Smooth muscle cell (in vitro differentiated cells): ENCODE measurements at regions not wholly inside any gene's neighbourhood (a gene's known extent, or its start where the extent isn't known, plus 50 kb on each side); places are given as distances from the start of the nearest gene placed in this dataset.

Source experiments
- DNase-seq: peaks from one replicate; lab custom pipeline; 2025; ENCODE audit not compliant: unreplicated experiment; lab: John Stamatoyannopoulos, UW
- H2AFZ ChIP-seq: fragments of 200-600 bp; sonication (generic); 2 replicates; pipeline ENCODE4 v1.6.0; 2016; ENCODE audit warnings: antibody characterized with exemption, low read depth, mild to moderate bottlenecking
- H3F3A ChIP-seq: fragments of 200-600 bp; sonication (generic); 2 replicates; pipeline ENCODE4 v1.6.0; 2017; ENCODE audit warnings: antibody characterized with exemption, low read depth
- H3K27ac ChIP-seq: fragments of 200-600 bp; sonication (generic); 2 replicates; pipeline ENCODE4 v1.5.1; 2016; ENCODE audit warnings: low read depth, mild to moderate bottlenecking
- H3K27me3 ChIP-seq: fragments of 200-600 bp; sonication (generic); 2 replicates; pipeline ENCODE4 v1.6.1; 2016; ENCODE audit warnings: low read depth, mild to moderate bottlenecking
- H3K36me3 ChIP-seq: fragments of 200-600 bp; sonication (generic); 2 replicates; pipeline ENCODE4 v1.5.1; 2016; ENCODE audit warnings: low read depth
- H3K4me1 ChIP-seq: fragments of 200-600 bp; sonication (generic); 2 replicates; pipeline ENCODE4 v1.5.1; 2016; ENCODE audit warnings: low read depth
- H3K4me2 ChIP-seq: fragments of 200-600 bp; sonication (generic); 2 replicates; pipeline ENCODE4 v1.6.0; 2016; ENCODE audit warnings: mild to moderate bottlenecking
- H3K4me3 ChIP-seq: fragments of 200-600 bp; sonication (generic); 2 replicates; pipeline ENCODE4 v1.5.1; 2016; ENCODE audit warnings: mild to moderate bottlenecking
- H3K79me2 ChIP-seq: fragments of 200-600 bp; sonication (generic); 2 replicates; pipeline ENCODE4 v1.6.0; 2016; ENCODE audit warnings: low read depth, mild to moderate bottlenecking
- H3K9ac ChIP-seq: fragments of 200-600 bp; sonication (generic); 2 replicates; pipeline ENCODE4 v1.6.0; 2016; ENCODE audit warnings: low read depth
- H3K9me3 ChIP-seq: fragments of 200-600 bp; sonication (generic); replicated peaks from 2 replicates; pipeline ENCODE4 v1.5.1; 2016; ENCODE audit warnings: low read depth
- H4K20me1 ChIP-seq: fragments of 200-600 bp; sonication (generic); 2 replicates; pipeline ENCODE4 v1.6.0; 2016; ENCODE audit warnings: low read depth
- WGBS: methylation state at CpG from one replicate; pipeline ENCODE4 v1.1.7; 2016; ENCODE audit warnings: low lambda C conversion rate; 5-methylcytosine and 5-hydroxymethylcytosine counted together
- TF ChIP-seq, protein P1 (sequence below): fragments of 200-600 bp; sonication (generic); IDR thresholded peaks from 2 replicates; pipeline ENCODE4 v1.5.1; 2017; ENCODE audit warnings: borderline replicate concordance, mild to moderate bottlenecking, antibody characterized with exemption; ENCODE audit not compliant: insufficient read depth, poor library complexity, severe bottlenecking

- no peak overlapping the region for H2AFZ ChIP-seq
- no peaks in the 10 kb centered on the region for H3K9me3 ChIP-seq
- H3K27me3 ChIP-seq, result no peaks in the 10 kb centered on the region
- peaks cover 4% of the 10 kb centered on the region for H3K4me1 ChIP-seq
- TF ChIP-seq, protein P1, sequence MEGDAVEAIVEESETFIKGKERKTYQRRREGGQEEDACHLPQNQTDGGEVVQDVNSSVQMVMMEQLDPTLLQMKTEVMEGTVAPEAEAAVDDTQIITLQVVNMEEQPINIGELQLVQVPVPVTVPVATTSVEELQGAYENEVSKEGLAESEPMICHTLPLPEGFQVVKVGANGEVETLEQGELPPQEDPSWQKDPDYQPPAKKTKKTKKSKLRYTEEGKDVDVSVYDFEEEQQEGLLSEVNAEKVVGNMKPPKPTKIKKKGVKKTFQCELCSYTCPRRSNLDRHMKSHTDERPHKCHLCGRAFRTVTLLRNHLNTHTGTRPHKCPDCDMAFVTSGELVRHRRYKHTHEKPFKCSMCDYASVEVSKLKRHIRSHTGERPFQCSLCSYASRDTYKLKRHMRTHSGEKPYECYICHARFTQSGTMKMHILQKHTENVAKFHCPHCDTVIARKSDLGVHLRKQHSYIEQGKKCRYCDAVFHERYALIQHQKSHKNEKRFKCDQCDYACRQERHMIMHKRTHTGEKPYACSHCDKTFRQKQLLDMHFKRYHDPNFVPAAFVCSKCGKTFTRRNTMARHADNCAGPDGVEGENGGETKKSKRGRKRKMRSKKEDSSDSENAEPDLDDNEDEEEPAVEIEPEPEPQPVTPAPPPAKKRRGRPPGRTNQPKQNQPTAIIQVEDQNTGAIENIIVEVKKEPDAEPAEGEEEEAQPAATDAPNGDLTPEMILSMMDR, result no peak
- no peak overlapping the region for H3K27ac ChIP-seq
- no peaks in the 10 kb centered on the region for H4K20me1 ChIP-seq
- no peak for DNase-seq
- no peak overlapping the region for H3K9ac ChIP-seq
- H3F3A ChIP-seq, result no peaks in the 10 kb centered on the region
- no peaks in the 10 kb centered on the region for H3K79me2 ChIP-seq
- H3K36me3 ChIP-seq, result no peaks in the 10 kb centered on the region
- no peak overlapping the region for H3K4me3 ChIP-seq
- no peak overlapping the region for H3K4me2 ChIP-seq
Observed at GRCh38 chr3:147215660-147216059, 190.7 kb downstream of the ZIC4 start.

DNA sequence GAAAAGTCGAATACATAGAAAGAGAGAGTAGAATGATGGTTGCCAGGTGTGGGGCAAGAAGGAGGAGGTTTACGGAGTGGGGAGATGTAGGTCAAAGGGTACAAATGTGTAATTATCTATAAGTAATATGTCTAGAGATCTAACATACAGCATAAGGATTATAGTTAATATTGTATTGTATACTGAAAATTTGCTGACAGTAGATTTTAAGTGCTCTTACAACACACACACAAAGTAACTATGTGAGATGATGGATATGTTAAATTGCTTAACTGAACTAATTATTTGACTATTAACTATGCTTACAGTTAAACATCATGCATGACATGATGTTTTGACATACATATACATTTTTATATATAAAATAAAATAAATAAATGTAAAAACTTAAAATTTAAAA lies 192.7 kb downstream of the ZIC4 start:
- H3K4me1 ChIP-seq, result peaks cover under 1% of the 10 kb centered on the region
- no peak for DNase-seq
- H3K27ac ChIP-seq, result no peak overlapping the region
- H3K4me2 ChIP-seq, result no peak overlapping the region
- no peaks in the 10 kb centered on the region for H3K27me3 ChIP-seq
- no peaks in the 10 kb centered on the region for H3K79me2 ChIP-seq
- H3K36me3 ChIP-seq, result no peaks in the 10 kb centered on the region
- no peaks in the 10 kb centered on the region for H3K9me3 ChIP-seq
- no peaks in the 10 kb centered on the region for H4K20me1 ChIP-seq
- no peaks in the 10 kb centered on the region for H3F3A ChIP-seq
- no peak overlapping the region for H3K4me3 ChIP-seq
- H2AFZ ChIP-seq, result no peak overlapping the region
- TF ChIP-seq, protein P1, result no peak
- no peak overlapping the region for H3K9ac ChIP-seq
- 92% methylated on average over 2 of the region's 2 CpGs for WGBS

DNA sequence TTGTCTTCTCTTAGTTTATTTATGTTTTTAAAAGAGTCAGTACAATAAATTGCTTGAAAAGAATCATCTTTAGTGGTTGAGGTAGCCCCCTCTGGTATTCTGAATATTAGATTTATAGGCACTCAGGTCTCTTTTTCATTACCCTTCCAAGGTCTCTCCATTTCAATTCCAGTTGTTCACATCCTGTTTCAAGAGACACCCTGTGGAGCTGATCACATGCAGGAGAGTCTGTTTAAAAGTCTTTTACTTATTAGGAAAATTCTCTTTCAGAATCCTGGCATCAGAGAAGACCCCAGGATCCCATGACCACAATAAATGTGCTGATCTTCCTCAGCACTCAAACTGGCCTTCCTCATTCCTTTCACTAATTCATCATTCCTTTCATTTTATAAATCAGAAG lies 195.7 kb downstream of the ZIC4 start:
- H3K4me1 ChIP-seq, result no peaks in the 10 kb centered on the region
- no peaks in the 10 kb centered on the region for H3K79me2 ChIP-seq
- no peak overlapping the region for H2AFZ ChIP-seq
- no peak for DNase-seq
- H3K9me3 ChIP-seq, result no peaks in the 10 kb centered on the region
- H3K36me3 ChIP-seq, result no peaks in the 10 kb centered on the region
- no peak overlapping the region for H3K4me3 ChIP-seq
- TF ChIP-seq, protein P1, result no peak
- no peaks in the 10 kb centered on the region for H4K20me1 ChIP-seq
- no peaks in the 10 kb centered on the region for H3F3A ChIP-seq
- H3K9ac ChIP-seq, result no peak overlapping the region
- no peaks in the 10 kb centered on the region for H3K27me3 ChIP-seq
- no peak overlapping the region for H3K4me2 ChIP-seq
- no peak overlapping the region for H3K27ac ChIP-seq

DNA sequence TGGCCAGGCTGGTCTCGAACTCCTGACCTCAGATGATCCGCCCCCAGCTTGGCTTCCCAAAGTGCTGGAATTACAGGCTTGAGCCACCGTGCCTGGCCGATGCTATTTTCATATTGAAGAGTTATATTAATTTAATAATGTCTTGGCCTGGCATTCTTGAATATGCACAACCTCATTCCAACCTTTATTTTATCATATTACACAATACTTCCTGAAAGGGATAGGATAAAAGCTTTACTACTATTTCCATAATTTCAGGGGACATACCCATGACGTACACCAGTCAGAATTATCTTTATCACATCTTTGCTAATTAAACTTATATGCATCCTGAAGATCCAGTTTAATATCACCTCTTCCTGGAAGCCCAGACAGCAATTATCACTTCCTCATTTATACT lies 205.3 kb downstream of the ZIC4 start:
- DNase-seq, result no peak
- no peaks in the 10 kb centered on the region for H3K4me1 ChIP-seq
- H3K9me3 ChIP-seq, result no peaks in the 10 kb centered on the region
- H2AFZ ChIP-seq, result no peak overlapping the region
- no peaks in the 10 kb centered on the region for H4K20me1 ChIP-seq
- no peaks in the 10 kb centered on the region for H3F3A ChIP-seq
- no peak overlapping the region for H3K9ac ChIP-seq
- no peak overlapping the region for H3K4me2 ChIP-seq
- TF ChIP-seq, protein P1, result no peak
- H3K36me3 ChIP-seq, result no peaks in the 10 kb centered on the region
- H3K4me3 ChIP-seq, result no peak overlapping the region
- 95% methylated on average over 5 of the region's 5 CpGs for WGBS
- no peaks in the 10 kb centered on the region for H3K79me2 ChIP-seq
- H3K27ac ChIP-seq, result no peak overlapping the region
- no peaks in the 10 kb centered on the region for H3K27me3 ChIP-seq
